KMS-11 (cell line): ENCODE measurements at regions not wholly inside any gene's neighbourhood (a gene's known extent, or its start where the extent isn't known, plus 50 kb on each side); places are given as distances from the start of the nearest gene placed in this dataset.

Source experiments
- H2AFZ ChIP-seq: fragments of 200-600 bp; sonication (generic); 2 replicates; pipeline ENCODE4 v1.6.1; 2016; ENCODE audit warnings: antibody characterized with exemption, mixed run types, low read depth
- H3K27ac ChIP-seq: fragments of 200-600 bp; sonication (generic); 2 replicates; pipeline ENCODE4 v1.6.1; 2016; ENCODE audit warnings: mild to moderate bottlenecking, mixed run types
- H3K27me3 ChIP-seq: fragments of 200-600 bp; sonication (generic); 2 replicates; pipeline ENCODE4 v1.6.1; 2017; ENCODE audit warnings: mild to moderate bottlenecking, low read depth, mixed run types, moderate library complexity; ENCODE audit not compliant: insufficient read depth
- H3K36me3 ChIP-seq: fragments of 200-600 bp; sonication (generic); 2 replicates; pipeline ENCODE4 v1.6.1; 2017; ENCODE audit warnings: mild to moderate bottlenecking, mixed run types; ENCODE audit not compliant: insufficient read depth
- H3K4me1 ChIP-seq: fragments of 200-600 bp; sonication (generic); 2 replicates; pipeline ENCODE4 v1.6.1; 2016; ENCODE audit warnings: mild to moderate bottlenecking, low read depth, mixed run types; ENCODE audit not compliant: poor library complexity, severe bottlenecking
- H3K4me2 ChIP-seq: fragments of 200-600 bp; sonication (generic); 2 replicates; pipeline ENCODE4 v1.7.0; 2016; ENCODE audit warnings: mild to moderate bottlenecking, mixed run types
- H3K4me3 ChIP-seq: fragments of 200-600 bp; sonication (generic); IDR thresholded peaks from 2 replicates; pipeline ENCODE4 v1.6.1; 2017; ENCODE audit warnings: low read depth, low read length, mixed read lengths; ENCODE audit not compliant: insufficient read depth
- H3K79me2 ChIP-seq: fragments of 200-600 bp; sonication (generic); 2 replicates; pipeline ENCODE4 v1.6.1; 2016; ENCODE audit warnings: low read depth, mixed run types; ENCODE audit not compliant: insufficient read depth
- H3K9ac ChIP-seq: fragments of 200-600 bp; sonication (generic); 2 replicates; pipeline ENCODE4 v1.6.1; 2016; ENCODE audit warnings: mild to moderate bottlenecking, mixed run types
- H4K20me1 ChIP-seq: fragments of 200-600 bp; sonication (generic); 2 replicates; pipeline ENCODE4 v1.6.1; 2016; ENCODE audit warnings: mild to moderate bottlenecking, mixed run types; ENCODE audit not compliant: insufficient read depth
- TF ChIP-seq, protein P1 (sequence below): fragments of 200-600 bp; sonication (generic); conservative IDR thresholded peaks from 2 replicates; pipeline ENCODE4 v1.6.1; 2017; ENCODE audit warnings: low read depth, mild to moderate bottlenecking, antibody characterized with exemption, low read length, moderate library complexity, mixed read lengths

DNA sequence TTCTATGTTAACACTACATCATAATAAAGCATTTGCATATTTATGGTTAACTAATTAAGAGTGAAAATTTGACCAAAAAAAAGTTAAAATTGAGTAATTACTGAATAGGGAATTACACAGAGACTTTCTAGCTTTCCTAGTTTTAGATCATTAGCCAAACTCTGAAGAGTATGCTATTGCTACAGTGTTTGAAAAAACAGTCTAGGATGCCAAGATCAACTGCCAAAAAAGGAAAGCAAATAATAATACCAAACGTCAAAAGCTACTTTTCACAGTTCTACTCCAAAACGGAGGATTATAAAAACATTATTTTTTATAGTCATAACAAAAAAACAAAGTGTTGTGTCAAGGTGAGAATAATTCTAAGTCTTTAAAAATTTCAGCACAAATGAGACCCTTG is 359.8 kb upstream of the CTSO start:
- H3K36me3 ChIP-seq, result no peaks in the 10 kb centered on the region
- H2AFZ ChIP-seq, result no peak overlapping the region
- no peak overlapping the region for H3K4me3 ChIP-seq
- TF ChIP-seq, protein P1, sequence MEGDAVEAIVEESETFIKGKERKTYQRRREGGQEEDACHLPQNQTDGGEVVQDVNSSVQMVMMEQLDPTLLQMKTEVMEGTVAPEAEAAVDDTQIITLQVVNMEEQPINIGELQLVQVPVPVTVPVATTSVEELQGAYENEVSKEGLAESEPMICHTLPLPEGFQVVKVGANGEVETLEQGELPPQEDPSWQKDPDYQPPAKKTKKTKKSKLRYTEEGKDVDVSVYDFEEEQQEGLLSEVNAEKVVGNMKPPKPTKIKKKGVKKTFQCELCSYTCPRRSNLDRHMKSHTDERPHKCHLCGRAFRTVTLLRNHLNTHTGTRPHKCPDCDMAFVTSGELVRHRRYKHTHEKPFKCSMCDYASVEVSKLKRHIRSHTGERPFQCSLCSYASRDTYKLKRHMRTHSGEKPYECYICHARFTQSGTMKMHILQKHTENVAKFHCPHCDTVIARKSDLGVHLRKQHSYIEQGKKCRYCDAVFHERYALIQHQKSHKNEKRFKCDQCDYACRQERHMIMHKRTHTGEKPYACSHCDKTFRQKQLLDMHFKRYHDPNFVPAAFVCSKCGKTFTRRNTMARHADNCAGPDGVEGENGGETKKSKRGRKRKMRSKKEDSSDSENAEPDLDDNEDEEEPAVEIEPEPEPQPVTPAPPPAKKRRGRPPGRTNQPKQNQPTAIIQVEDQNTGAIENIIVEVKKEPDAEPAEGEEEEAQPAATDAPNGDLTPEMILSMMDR, result no peak
- no peaks in the 10 kb centered on the region for H3K4me1 ChIP-seq
- no peaks in the 10 kb centered on the region for H3K79me2 ChIP-seq
- H3K27me3 ChIP-seq, result no peaks in the 10 kb centered on the region
- no peak overlapping the region for H3K27ac ChIP-seq
- H4K20me1 ChIP-seq, result no peaks in the 10 kb centered on the region
- H3K4me2 ChIP-seq, result no peak overlapping the region
- H3K9ac ChIP-seq, result no peak overlapping the region

DNA sequence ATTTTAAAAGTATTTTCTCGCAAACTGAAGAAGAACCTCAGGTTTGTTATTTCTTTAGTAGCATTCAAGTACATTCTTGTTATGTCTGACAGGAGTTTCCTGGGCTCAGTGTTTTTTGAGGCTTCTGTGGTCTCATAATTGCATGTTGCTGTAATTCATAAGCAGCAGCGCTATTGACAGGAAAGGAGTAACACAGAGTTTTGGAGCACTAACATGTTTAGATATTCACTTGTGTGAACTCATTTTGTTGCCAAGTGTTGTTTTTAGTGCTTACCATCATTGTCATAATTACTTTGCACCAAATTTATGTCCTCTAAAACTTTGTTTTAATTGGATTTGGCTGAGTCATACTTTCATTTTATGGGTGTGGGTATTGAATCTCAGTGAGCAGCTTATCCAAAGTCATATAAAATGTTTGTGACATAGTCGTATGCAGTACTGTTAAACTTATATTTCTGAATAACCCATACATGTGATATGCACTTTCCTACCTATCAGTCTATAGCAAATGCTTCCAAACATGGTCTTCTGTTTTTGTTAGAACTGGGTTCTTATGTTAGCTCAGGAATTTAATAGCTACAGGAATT is 358.7 kb upstream of the CTSO start:
- no peak overlapping the region for H3K4me3 ChIP-seq

DNA sequence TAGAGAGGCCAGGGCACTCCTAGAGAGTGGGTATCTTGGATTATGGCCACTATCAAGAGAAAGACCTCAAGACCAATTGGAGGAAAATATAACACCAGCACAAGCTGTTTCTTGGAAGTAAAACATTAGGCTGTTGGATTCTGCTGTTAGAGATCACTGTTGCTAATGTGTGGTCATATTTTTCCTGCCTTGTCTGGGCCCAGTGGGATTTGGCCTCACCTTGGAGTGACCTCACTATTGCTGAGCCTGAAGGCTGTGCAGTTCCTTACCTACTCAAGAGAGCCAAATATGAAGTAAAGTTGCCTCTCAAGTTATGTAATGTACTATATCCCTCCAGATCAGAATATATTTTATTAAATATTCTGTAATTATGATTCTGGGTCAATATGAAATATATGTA is 355.4 kb upstream of the CTSO start:
- H3K27me3 ChIP-seq, result no peaks in the 10 kb centered on the region
- H3K27ac ChIP-seq, result no peak overlapping the region
- TF ChIP-seq, protein P1, result no peak
- H3K79me2 ChIP-seq, result no peaks in the 10 kb centered on the region
- no peak overlapping the region for H3K9ac ChIP-seq
- H4K20me1 ChIP-seq, result no peaks in the 10 kb centered on the region
- H3K4me3 ChIP-seq, result no peak overlapping the region
- no peaks in the 10 kb centered on the region for H3K36me3 ChIP-seq
- no peaks in the 10 kb centered on the region for H3K4me1 ChIP-seq
- no peak overlapping the region for H2AFZ ChIP-seq
- no peak overlapping the region for H3K4me2 ChIP-seq

More for the DNA sequence above, 358.7 kb upstream of the CTSO start:
- Histone ChIP-seq H2AFZ (no peak overlapping the region), H3K4me1 (no peaks in the 10 kb centered on the region), H4K20me1 (no peaks in the 10 kb centered on the region), H3K27ac (no peak overlapping the region), H3K79me2 (no peaks in the 10 kb centered on the region), H3K9ac (no peak overlapping the region), H3K36me3 (no peaks in the 10 kb centered on the region), H3K27me3 (no peaks in the 10 kb centered on the region), H3K4me2 (no peak overlapping the region)
- TF ChIP-seq, protein P1, result no peak

DNA sequence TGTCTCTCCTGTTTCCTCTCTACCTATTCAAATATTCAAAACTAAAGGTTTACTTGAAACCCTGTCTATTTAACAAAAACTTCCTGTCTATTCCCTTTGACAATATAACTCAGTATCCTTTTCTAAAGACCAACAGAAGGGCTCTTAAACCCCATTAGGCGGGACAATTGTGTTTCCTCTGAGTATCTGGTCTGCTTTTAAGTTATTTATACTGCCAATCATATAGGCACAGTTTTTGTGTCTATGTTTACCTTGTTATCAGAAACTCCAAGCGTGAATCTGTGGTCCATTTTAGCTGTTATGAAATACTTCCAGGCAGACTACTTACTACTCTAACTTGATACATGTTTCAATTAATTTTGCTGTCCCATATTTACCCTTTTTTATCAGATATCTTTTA is 350.0 kb upstream of the CTSO start:
- no peak overlapping the region for H3K4me2 ChIP-seq
- TF ChIP-seq, protein P1, result no peak
- H3K4me3 ChIP-seq, result no peak overlapping the region
- H2AFZ ChIP-seq, result no peak overlapping the region
- no peaks in the 10 kb centered on the region for H3K27me3 ChIP-seq
- H3K27ac ChIP-seq, result no peak overlapping the region
- H4K20me1 ChIP-seq, result no peaks in the 10 kb centered on the region
- no peak overlapping the region for H3K9ac ChIP-seq
- no peaks in the 10 kb centered on the region for H3K36me3 ChIP-seq
- no peaks in the 10 kb centered on the region for H3K79me2 ChIP-seq
- no peaks in the 10 kb centered on the region for H3K4me1 ChIP-seq
